ENCODE measurements at regions not wholly inside any gene's neighbourhood (a gene's known extent, or its start where the extent isn't known, plus 50 kb on each side); places are given as distances from the start of the nearest gene placed in this dataset.

- Histone ChIP-seq H3F3A (ENCODE audit: insufficient read depth, low read length, poor library complexity, severe bottlenecking) (no peaks in the 10 kb centered on the region), H2AFZ (ENCODE audit: low read depth, low read length) (no peak overlapping the region), H3K4me2 (ENCODE audit: low read length) (no peak overlapping the region), H3K27me3 (ENCODE audit: insufficient read depth, low read depth, low read length) (no peaks in the 10 kb centered on the region), H3K27ac (ENCODE audit: low read length) (no peak overlapping the region), H3K9me2 (ENCODE audit: insufficient read depth, low read length) (no peaks in the 10 kb centered on the region), H3K9ac (ENCODE audit: low read length) (no peak overlapping the region), H4K20me1 (ENCODE audit: insufficient read depth) (no peaks in the 10 kb centered on the region), H3K4me3 (ENCODE audit: low read length) (no peak overlapping the region), H3K9me3 (ENCODE audit: low read length) (no peaks in the 10 kb centered on the region), H3K79me2 (replicated peaks; ENCODE audit: insufficient read depth, low read length) (no peaks in the 10 kb centered on the region), H3K36me3 (ENCODE audit: insufficient read depth, low read length) (no peaks in the 10 kb centered on the region)
- TF ChIP-seq SMC3 (conservative IDR thresholded peaks at IDR 0.05; ENCODE audit: poor library complexity) (no peak), EP300 (conservative IDR thresholded peaks at IDR 0.05; ENCODE audit: poor library complexity, severe bottlenecking) (no peak), EZH2 (IDR thresholded peaks at IDR 0.05; ENCODE audit: borderline replicate concordance, insufficient read depth, low read length, poor library complexity, severe bottlenecking) (no peak)
Measured at GRCh38 chr1:96934282-96934681, 212.7 kb downstream of the PTBP2 start.

GRCh38 chr1:96944432-96945092, 223.0 kb downstream of the PTBP2 start:
- Histone ChIP-seq H3K9me2 (ENCODE audit: insufficient read depth, low read length) (no peaks in the 10 kb centered on the region), H4K20me1 (ENCODE audit: insufficient read depth) (no peaks in the 10 kb centered on the region), H3K79me2 (replicated peaks; ENCODE audit: insufficient read depth, low read length) (no peaks in the 10 kb centered on the region), H3K4me3 (ENCODE audit: low read length) (no peak overlapping the region), H3K9ac (ENCODE audit: low read length) (no peak overlapping the region), H3K27me3 (ENCODE audit: insufficient read depth, low read depth, low read length) (no peaks in the 10 kb centered on the region), H2AFZ (ENCODE audit: low read depth, low read length) (no peak overlapping the region), H3F3A (ENCODE audit: insufficient read depth, low read length, poor library complexity, severe bottlenecking) (no peaks in the 10 kb centered on the region), H3K4me2 (ENCODE audit: low read length) (no peak overlapping the region), H3K27ac (ENCODE audit: low read length) (no peak overlapping the region), H3K36me3 (ENCODE audit: insufficient read depth, low read length) (no peaks in the 10 kb centered on the region), H3K9me3 (ENCODE audit: low read length) (no peaks in the 10 kb centered on the region)
- TF ChIP-seq SMC3 (conservative IDR thresholded peaks at IDR 0.05; ENCODE audit: poor library complexity) (no peak), POLR2AphosphoS5 (IDR thresholded peaks at IDR 0.05) (no peak), EZH2 (IDR thresholded peaks at IDR 0.05; ENCODE audit: borderline replicate concordance, insufficient read depth, low read length, poor library complexity, severe bottlenecking) (no peak), REST (IDR thresholded peaks at IDR 0.05; ENCODE audit: borderline replicate concordance) (no peak), TAF1 (IDR thresholded peaks at IDR 0.05; ENCODE audit: low read depth) (no peak), MXI1 (conservative IDR thresholded peaks at IDR 0.05; ENCODE audit: poor library complexity, severe bottlenecking) (no peak), CTCF (IDR thresholded peaks at IDR 0.05; ENCODE audit: poor library complexity, severe bottlenecking) (no peak), EP300 (conservative IDR thresholded peaks at IDR 0.05; ENCODE audit: poor library complexity, severe bottlenecking) (no peak), RAD21 (conservative IDR thresholded peaks at IDR 0.05) (no peak)

Data from neural cell (in vitro differentiated cells).